ENCODE measurements at regions not wholly inside any gene's neighbourhood (a gene's known extent, or its start where the extent isn't known, plus 50 kb on each side); places are given as distances from the start of the nearest gene placed in this dataset.

DNA sequence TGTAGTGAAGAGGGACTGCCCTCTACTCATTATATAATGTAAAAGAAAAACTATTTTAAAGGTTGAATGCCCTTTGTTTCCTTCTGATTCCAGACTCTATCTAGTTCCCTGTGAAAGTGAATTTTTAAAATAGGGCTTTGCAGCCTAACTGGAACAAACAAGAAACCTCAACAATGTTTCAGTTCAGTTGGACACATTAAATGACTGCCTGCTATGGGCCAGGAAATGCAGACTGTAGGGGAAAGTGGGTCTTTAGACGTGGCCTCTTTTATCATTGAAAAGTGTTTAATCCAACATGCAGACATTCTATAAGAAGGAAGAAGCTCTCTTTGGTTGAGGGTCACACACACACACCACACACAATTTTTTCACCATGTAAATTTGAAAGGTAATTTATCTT is 289.1 kb downstream of the ICE1 start:
- no peak for DNase-seq

DNA sequence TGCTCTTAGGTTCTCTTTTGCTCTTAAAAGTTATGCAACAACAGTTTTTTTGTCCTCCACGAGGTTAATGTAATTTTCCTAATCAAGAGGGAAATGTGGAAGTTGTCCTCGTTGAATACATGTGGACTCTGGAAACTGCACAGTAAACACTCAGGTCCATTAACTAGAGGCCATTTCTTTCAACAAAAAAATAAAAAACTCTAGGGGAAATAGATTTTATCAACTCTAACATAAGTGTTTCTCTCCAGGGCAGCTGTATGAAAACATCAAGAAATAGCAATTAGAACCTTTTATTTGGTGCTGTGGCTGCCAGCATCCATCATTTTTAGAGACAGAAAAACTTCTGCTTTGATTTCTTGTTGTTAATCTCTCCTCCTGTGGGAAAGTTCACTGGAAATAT is 288.6 kb downstream of the ICE1 start:
- no peak for DNase-seq

DNA sequence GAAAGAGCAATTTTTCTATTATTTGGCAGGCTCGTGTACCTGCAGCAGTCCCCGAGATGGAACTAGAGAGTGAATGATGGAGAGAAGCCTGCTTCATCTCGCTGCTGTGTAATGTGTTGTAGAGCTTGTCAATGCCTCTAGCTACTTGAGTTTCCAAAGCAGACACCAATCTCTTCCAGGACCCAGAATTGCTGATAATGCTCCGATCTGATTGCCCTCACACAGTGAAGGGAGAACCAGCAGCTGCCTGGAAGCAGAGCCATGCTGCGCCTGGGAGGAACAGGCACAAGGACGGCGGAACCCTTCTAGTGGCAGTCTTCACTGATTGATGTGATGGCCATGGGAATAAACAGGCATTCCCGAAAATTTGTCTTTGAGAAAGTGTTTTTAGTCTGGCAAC is 288.0 kb downstream of the ICE1 start:
- no peak for DNase-seq

DNA sequence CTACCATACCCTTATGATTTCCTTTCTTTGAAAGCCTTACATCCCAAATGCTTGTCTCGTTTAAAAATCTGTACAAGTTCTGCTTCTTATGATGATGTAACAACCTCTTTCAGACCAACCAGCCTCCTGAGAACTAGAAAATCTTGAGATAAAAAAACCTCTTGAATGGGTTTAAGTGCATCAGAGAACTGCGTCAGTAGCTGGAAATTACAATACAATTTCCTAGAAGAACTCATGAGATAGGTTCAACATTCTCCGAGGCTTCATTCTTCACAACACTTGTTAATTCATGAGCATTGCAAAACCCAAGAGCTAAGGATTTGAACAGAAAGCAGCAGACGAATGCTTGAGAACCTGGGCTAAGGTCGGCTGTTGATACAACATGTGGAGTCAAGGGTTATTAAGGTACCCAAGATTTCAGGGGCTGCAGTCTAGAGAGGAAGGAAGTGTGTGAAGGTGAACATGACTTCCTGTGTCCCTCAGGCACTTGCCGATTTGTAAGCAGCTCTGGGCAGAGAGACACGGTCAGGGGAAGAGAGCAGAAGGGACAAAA is 286.0 kb downstream of the ICE1 start:
- no peak for DNase-seq

DNA sequence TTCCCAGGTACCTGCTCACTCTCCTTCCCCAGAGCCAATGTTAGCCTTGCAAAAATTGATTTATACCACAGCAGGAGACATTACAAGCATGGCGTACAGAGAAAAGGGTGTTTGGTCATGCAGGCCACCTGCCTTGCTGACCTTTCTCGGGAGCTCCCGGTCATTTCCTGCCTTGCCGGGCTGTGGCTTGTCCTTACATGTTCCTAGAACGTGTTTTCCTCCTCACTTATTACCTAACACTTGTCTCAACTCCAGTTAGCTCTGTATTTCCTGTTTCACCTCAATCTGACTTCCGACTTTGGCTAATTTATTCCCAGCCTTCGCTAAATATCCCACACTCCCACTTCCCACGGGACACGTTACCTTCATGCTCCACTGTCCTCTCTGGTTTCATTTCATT is 282.5 kb downstream of the ICE1 start:
- DNase-seq = no peak

DNA sequence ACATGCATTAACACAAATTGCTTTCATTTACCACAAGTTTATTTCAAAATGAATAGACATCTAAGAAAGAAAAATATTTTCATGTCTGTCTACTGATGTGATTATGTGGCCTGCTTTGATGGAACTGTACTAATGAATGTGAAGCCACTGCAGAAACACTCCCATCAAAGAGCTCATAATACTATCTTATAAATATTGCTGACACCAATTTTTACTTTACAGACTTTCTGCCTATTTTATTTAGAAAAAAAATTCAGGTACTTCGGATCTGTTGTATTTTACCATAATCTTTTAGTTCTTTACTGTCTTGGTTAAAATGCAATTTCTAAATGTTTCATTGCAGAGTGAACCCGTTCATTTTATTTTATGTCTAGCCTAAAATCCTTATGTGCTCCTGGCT is 281.9 kb downstream of the ICE1 start:
- no peak for DNase-seq

DNA sequence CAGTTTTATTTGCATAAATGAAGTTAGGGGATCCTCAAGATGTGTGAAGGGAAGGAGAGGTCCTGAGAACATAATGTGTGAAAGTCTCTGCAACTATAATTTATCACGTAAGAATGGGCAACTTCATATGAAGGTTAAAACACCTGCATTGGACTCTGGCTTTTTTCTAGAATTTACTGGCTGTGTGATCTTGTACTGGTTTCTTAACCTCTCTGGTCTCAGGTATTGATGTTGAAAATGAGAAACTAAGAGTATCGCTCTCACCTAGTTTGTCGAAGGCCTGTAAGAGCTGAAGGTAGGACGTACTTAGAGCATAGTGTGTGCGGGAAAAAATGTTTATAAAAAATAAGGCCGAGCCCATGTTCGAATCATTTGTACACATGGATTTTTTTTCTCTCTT is 280.5 kb downstream of the ICE1 start:
- DNase-seq = no peak

DNA sequence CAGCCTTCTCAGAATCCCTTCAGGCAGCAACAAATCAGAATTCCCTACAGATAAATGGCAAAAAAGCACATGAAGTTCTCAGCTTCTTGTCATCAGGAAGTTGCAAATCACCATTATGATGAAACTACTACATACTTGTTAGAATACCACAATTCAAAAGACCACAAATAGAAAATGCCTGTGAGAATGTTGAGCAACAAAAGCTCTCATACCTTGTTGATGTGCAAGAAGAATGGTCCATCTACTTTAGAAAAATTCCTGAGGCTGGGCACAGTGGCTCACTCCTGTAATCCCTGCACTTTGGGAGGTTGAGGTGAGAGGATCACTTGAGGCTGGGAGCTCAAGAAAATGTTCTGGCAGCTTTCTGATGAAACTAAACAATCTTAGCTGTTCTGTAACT is 278.1 kb downstream of the ICE1 start:
- no peak for DNase-seq

DNA sequence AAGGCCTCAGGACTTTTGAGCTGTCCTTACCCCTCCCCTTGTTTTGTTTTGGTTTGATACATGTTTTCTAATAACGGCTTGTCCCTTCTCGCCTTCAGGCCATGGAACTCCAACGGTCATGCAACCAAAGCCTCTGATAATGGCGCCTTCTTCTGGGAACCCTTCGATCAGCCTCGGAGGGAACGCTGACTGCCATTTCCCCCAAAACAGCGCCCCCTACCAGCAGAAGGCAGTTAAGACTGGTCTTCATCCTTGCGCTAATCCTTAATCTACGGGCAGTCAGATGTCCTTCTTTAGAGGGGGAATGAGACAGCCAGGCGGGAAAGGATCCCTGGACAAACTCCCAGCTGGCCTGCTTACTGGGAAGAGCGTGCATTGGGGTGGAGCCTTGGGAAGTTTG is 276.6 kb downstream of the ICE1 start:
- no peak for DNase-seq

DNA sequence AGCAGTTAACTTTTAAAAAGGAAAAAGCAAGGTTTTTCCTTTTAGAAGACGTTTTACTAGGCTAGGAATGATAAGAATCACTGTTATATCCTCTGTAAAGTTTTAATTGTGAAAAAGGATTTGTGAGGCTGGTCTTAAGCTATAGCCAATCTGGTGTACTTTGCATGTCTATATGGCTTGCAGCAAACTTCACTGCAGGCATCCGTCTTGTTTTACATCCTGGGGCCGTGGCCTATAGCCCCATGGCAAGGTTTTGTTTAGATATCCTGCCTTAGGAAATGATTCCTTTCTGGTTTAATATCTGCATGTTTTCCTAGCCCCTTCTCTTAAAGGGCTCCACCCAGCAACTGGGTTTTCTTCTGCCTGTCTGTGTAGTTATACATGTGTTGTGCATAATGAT is 272.8 kb downstream of the ICE1 start:
- DNase-seq = no peak

DNA sequence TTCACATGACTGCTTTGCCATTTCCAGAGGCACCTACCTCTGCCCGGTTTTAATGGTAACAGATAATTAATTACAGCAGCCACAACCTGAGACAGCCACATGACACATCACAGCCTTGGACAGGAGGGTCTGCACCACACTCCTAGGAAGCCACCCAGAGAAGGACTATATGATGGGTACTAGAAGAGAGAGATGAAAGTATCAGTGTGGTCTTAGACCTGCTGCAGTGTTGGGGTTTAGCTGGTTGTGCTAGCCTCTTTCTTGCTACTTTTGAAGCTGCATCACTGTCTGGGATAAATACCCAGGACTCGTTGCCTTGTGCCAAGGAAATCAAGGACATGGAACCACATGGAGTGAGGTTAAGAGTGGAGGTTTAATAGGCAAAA is 266.4 kb downstream of the ICE1 start:
- no peak for DNase-seq

DNA sequence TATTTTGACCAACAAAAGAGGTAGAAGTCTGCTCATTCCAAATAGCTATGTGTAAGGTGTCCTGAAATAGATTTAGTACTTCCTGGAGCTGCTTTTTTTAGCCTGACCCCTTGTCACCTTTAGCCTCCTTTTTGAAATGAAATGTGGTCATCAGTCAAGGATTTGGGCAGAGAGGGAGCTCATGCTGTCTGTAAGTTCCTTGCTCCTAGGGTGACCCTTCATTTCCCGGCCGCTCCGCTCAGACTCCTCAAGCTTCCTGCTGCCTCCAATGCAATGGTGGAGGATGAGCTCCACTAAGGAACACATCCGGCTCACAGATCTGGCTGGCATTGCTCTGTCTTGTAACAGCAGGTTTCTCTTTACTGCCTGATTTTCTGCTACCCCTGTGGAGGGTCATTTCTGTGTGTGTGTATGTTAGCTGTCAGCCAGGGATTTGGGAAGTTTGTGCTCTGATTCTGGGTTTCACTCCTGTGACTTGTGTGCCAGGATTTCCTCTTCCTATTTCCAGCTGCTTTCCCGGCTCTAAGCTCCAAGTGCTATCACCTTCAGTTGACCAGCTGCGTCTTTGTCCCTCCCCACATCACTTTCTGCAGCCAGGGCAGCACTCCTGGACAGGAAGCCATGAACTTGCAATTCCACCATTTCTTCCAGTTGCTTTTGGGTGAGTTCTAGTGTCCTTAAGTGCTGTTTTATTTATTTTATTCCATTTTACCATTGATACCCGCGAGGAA is 265.9 kb downstream of the ICE1 start:
- no peak for DNase-seq

DNA sequence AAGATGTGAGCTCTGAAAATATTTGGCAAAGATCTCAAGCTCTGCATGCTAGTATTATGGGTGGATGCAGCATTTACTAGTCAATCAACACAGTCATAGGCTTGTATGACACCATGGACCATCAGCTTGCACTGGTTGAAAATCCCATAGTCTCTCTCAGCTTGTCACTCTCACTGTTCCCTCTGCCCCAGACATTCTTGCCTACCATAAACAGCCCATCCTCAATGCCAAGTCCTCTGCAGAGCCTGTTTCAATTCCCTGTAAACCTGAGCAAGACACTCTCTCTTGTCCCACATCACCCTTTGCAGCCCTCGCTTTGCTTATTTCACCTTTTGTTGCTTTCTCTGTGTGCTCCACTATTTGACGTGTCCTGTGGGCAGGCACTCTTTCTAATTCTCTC is 264.6 kb downstream of the ICE1 start:
- no peak for DNase-seq

DNA sequence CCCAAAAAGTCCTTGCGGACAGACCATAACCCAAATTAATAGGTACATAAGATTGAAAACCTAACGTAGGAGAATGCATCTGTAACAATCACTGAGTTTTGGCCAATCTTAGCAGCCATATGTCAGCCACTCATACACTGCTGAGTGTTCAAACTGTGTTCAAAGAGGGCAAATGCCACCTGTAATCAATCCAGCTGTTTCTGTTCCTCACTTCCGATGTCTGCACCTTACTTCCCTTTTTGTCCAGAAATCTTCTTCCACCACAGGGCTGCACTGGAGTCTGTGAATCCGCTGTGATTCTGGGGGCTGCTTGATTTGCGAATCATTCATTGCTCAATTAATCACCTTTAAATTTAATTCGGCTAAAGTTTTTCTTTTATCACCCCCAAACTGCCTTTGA is 263.9 kb downstream of the ICE1 start:
- DNase-seq = no peak

DNA sequence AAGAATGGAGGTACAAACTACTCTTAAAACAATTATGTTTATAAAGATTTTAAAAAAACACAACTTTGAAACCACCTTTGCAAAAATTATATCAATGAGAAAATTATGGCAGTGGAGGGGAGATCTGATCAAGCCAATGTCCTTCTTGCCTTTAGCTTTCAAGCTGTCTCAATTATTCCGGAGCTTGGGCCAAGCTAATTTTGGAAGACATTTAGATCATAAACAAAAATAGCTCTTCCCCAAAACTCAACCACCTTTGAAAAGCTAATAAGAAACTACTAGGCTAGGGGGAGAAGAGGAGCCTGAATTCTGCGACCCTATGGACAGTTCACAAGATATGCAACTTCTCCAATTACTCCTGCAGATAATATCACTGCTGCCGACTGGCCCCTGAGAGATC is 263.3 kb downstream of the ICE1 start:
- DNase-seq = no peak

DNA sequence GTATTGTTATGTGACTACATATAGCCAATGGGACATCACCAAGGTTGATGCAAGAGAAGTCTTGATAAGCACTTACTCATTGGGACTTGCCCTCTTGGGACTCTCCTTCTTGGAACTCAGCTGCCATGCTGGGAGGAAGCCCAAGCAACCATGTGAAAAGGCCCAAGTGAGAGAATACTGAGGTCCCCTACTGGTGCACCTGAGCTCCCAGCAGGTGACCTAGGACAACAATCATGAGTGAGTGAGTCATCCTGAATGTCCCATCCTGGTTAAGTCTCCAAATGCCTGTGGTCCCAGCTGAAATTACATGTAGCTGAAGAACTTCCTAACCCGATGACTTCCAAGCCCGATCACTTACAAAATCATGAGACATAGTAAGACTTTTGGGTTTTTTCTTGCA is 260.7 kb downstream of the ICE1 start:
- no peak for DNase-seq

DNA sequence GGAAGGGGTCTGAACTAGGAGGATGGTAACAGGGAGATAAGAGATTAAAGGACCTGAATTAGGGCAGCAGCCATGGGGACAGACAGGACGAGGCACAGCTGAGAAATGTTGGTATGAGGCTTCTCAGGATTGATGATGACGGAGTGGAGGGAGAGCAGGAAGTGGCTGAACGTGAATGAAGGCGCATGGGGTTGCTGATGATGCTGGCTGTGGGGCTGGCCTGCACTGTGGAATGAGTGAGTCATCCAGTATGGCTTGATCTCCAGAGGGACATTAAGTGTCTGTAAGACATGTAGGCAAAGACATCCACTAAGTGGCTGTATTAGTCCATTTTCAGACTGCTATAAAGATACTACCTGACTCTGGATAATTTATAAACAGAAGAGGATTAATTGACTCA is 256.4 kb downstream of the ICE1 start:
- no peak for DNase-seq

DNA sequence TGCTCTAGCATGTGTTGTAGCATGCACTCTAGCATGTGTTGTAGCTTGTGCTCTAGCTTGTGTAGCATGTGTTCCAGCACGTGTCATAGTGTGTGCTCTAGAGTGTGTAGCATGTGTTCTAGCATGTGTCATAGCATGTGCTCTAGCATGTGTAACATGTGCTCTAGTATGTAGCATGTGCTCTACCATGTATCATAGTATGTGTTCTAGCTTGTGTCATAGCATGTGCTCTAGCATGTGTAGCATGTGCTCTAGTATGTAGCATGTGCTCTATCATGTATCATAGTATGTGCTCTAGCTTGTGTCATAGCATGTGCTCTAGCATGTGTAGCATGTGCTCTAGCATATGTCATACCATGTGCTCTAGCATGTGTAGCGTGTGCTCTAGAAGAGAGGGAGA is 255.3 kb downstream of the ICE1 start:
- DNase-seq = no peak

DNA sequence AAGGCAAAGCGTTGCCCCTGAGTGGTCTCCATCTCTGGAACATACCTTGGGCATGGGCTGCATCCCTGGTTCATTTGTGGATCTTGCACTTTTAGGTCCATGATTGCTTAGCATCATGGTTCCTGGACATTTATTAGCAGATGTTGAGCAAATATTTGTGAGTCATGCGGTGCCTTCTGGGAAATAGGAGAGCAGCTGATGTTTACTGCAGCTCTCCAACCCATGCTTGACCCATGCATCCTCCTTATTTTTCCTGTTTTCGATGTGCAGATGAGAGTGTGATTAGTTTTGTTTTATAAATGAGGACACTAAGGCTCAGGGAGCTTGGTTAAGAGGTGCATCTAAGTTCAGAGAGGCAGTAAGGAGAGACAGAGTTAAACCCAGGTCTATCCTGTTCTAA is 253.7 kb downstream of the ICE1 start:
- DNase-seq = no peak

DNA sequence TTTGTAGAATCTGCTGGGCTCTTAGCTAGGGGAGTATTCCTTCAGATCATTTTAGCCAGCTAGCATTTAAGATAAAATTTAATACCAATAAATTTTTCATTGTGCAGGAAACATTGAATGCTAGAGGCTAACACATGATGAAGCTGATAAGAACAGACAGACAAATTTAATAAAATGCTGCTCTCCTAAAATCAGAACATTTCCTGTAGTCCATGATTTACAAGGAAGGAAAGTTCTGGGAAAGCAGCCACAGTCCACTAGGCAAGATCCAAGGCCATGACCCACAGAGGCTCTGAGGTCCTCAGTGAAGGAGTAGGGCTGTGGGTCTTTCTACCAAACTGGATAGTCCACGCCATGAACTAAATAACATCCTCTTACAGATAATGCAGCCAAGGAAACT is 253.0 kb downstream of the ICE1 start:
- no peak for DNase-seq

DNA sequence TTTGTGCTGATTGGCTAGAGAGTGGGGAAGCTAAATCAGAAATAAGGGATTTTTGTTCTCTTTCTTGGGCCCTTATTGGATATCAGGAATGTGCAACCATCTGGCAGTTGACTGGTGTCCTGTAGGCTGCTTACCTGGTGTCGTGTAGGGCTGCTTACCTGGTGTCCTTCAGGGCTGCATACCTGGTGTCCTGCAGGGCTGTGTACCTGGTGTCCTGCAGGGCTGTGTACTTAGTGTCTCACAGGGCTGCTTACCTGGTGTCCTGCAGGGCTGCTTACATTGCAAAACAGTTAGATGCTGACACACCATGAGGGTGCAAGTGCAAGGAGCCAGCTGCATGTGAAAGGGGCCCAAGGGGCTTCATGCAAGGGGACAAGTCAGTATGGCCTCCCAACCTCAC is 249.3 kb downstream of the ICE1 start:
- DNase-seq = no peak

DNA sequence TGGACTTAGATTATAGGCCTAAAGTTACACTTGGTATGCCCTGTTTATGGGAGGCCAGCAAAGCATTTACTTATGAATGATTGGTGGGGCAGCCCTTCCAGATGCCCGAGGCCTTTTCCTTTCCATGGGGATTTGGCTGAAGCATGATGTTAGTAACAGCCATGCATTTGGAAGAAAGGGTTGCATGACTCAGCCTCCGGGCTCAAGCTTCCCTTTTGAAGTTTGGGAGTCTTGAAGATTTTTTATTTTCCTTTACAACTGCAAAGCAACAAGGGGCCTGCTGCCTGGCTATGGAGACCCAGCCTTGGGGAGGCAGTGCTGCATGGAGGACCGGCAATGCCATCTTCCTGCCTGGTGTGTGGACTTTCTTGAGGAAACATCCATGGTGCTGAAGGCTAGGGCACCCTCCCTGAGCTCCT is 244.7 kb downstream of the ICE1 start:
- no peak for DNase-seq

DNA sequence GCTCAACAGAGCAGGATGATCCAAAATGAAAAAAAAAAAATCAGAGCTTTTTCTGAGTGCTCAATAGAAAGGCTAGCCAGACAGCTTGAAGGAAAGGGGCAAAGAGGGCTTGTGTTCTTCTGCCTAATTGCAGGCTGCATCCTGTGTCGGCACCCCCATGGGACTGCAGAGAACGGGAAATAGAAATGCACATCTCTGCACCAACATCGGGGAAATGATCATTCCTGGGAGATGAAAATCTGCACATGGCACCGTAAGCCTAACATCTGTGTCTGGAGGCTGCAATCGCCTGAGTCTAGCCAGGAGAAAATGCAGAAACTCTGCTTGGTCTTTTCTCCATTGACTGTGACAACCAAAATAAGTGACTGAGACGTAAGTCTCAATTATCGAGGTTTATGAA is 243.9 kb downstream of the ICE1 start:
- DNase-seq = no peak

DNA sequence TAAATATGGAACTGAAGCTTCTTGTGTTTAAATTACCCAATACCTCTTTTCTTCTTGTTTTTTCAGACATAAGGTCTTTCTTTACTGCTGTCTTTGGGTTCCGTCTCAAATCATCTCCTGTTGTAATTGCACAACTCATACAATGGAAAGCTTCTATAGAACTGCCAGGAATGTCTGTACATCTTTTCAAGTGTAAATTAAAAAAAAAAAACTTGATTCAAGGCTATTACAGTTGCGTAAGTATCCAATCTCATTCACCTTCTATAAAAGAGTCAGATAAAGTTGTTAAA is 243.5 kb downstream of the ICE1 start:
- no peak for DNase-seq

DNA sequence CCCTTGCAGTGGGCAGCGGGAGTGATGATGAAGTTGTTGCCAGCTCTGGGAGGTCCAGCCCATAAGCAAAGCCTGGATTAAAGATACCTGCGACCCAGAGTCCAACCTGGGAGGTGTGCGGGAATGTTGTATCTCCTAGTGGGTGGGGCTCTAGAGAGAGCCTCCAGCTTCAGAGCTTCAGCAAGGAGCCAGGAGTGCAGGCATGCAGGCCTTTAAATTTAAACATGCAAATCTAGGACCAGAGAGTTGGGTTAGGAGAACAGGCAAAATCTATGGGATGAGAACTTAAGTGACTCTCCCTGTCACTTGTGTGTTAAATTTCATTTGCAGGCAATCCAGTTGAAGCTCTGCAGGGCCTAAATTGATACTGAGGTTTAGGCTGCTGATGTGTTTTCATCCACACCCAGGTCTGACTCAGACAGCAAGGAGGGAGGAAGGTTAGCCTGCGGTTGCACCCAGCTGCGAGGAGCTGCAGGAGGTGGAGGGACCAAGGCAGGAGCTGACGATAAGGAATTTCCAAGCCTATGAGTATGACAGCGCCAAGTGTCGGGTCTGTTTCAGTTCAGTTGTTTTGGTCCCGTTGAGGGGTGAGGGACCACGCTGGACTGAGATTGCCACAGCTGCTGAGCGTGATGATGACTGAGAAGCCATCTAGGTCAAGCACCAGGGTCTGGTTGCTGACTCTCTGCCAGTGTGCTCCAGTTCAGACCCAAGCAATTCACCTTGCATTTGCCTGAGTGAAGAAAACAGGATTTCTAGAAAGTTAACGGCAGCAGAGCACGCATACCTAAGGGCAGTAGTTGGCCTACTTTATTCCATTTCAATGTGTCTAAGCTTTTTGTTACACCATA is 243.0 kb downstream of the ICE1 start:
- no peak for DNase-seq
